IMR-90 (cell line): ENCODE measurements at regions not wholly inside any gene's neighbourhood (a gene's known extent, or its start where the extent isn't known, plus 50 kb on each side); places are given as distances from the start of the nearest gene placed in this dataset.

ENCODE experiments used
- ATAC-seq: fragments of 200-7000 bp; cut with Tn5 transposase; 2 replicates; pipeline ENCODE4 v1.9.1; 2020; ENCODE audit warnings: low read depth, mild to moderate bottlenecking, moderate library complexity
- BruUV-seq: library from RNA; stranded (reverse); fragments of 400-500 nt; replicated peaks from 2 replicates; lab custom pipeline; 2021; lab: Mats Ljungman, UMichigan
- CTCF ChIA-PET: fragments of 300-600 bp; formaldehyde crosslinking; extraction: SDS; loops from one replicate; lab custom pipeline; 2021; ENCODE audit warnings: antibody characterized with exemption; lab: Yijun Ruan, JAX
- POLR2A ChIA-PET: fragments of 300-600 bp; sonication (Branson Sonifier 250); formaldehyde crosslinking; loops from one replicate; lab custom pipeline; 2022; ENCODE audit warnings: antibody characterized with exemption; ENCODE audit not compliant: unreplicated experiment; lab: Charles Lee
- DNase-seq: peaks from one replicate; pipeline ENCODE4 v3.0.0; 2013
- H2AFZ ChIP-seq: replicated peaks from 2 replicates; pipeline ENCODE3; 2013; ENCODE audit warnings: low read length, mild to moderate bottlenecking; ENCODE audit not compliant: poor library complexity
- H2AK5ac ChIP-seq: 2 replicates; pipeline ENCODE4 v1.6.1; 2013; ENCODE audit warnings: low read depth, low read length, inconsistent platforms
- H2AK9ac ChIP-seq: replicated peaks from 2 replicates; pipeline ENCODE3; 2013; ENCODE audit warnings: mild to moderate bottlenecking, low read depth, low read length, moderate library complexity; ENCODE audit not compliant: poor library complexity
- H2BK120ac ChIP-seq: 2 replicates; pipeline ENCODE4 v1.6.1; 2013; ENCODE audit warnings: low read depth, low read length, inconsistent platforms
- H2BK15ac ChIP-seq: 3 replicates; pipeline ENCODE4 v1.6.1; 2013; ENCODE audit warnings: low read depth, low read length, inconsistent platforms
- H2BK20ac ChIP-seq: 2 replicates; pipeline ENCODE4 v1.6.1; 2013; ENCODE audit warnings: low read depth, mild to moderate bottlenecking, inconsistent platforms, low read length, moderate library complexity
- H2BK5ac ChIP-seq: 2 replicates; pipeline ENCODE4 v1.6.1; 2013; ENCODE audit warnings: mild to moderate bottlenecking, low read depth, low read length, inconsistent platforms; ENCODE audit not compliant: poor library complexity, severe bottlenecking
- H3K14ac ChIP-seq: replicated peaks from 2 replicates; pipeline ENCODE4 v1.6.1; 2013; ENCODE audit warnings: low read depth, low read length, inconsistent platforms
- H3K18ac ChIP-seq: 2 replicates; pipeline ENCODE4 v1.6.1; 2013; ENCODE audit warnings: low read depth, low read length, control low read depth
- H3K23ac ChIP-seq: 2 replicates; pipeline ENCODE4 v1.6.1; 2013; ENCODE audit warnings: low read depth, low read length, inconsistent platforms
- H3K27ac ChIP-seq: 2 replicates; pipeline ENCODE4 v1.5.1; 2013; ENCODE audit warnings: mild to moderate bottlenecking, control low read depth, low read length; ENCODE audit not compliant: insufficient read depth
- H3K27me3 ChIP-seq: 2 replicates; pipeline ENCODE4 v1.6.1; 2013; ENCODE audit warnings: low read length; ENCODE audit not compliant: control insufficient read depth, insufficient read depth
- H3K36me3 ChIP-seq: 2 replicates; pipeline ENCODE4 v1.6.1; 2013; ENCODE audit warnings: low read length, mixed read lengths; ENCODE audit not compliant: control insufficient read depth, insufficient read depth
- H3K4ac ChIP-seq: 2 replicates; pipeline ENCODE4 v1.6.1; 2013; ENCODE audit warnings: low read depth, low read length, inconsistent platforms
- H3K4me1 ChIP-seq: 2 replicates; pipeline ENCODE4 v1.6.1; 2013; ENCODE audit warnings: low read length, mixed read lengths; ENCODE audit not compliant: control insufficient read depth, insufficient read depth
- H3K4me2 ChIP-seq: 2 replicates; pipeline ENCODE4 v1.6.1; 2013; ENCODE audit warnings: low read depth, mild to moderate bottlenecking, control low read depth, low read length, moderate library complexity
- H3K4me3 ChIP-seq: 2 replicates; pipeline ENCODE4 v1.5.1; 2013; ENCODE audit warnings: low read depth, mild to moderate bottlenecking, control low read depth, low read length, moderate library complexity; ENCODE audit not compliant: insufficient read depth
- H3K56ac ChIP-seq: 2 replicates; pipeline ENCODE4 v1.6.1; 2013; ENCODE audit warnings: low read length, inconsistent platforms; ENCODE audit not compliant: insufficient read depth; ENCODE audit errors: extremely low read depth
- H3K79me1 ChIP-seq, 2 experiments: 2 replicates each; pipeline ENCODE4 v1.6.1; 2013; ENCODE audit warnings: low read length in 2 of 2, inconsistent platforms in 1 of 2, low read depth in 1 of 2
- H3K9ac ChIP-seq: 2 replicates; pipeline ENCODE4 v1.6.1; 2013; ENCODE audit warnings: low read depth, low read length, control low read depth
- H3K9me1 ChIP-seq: 2 replicates; pipeline ENCODE4 v1.6.1; 2013; ENCODE audit warnings: low read length, inconsistent platforms; ENCODE audit not compliant: insufficient read depth
- H3K9me3 ChIP-seq: 2 replicates; pipeline ENCODE4 v1.6.1; 2013; ENCODE audit warnings: low read length; ENCODE audit not compliant: control insufficient read depth, insufficient read depth
- H4K20me1 ChIP-seq: 2 replicates; pipeline ENCODE4 v1.6.1; 2013; ENCODE audit warnings: low read length, inconsistent platforms; ENCODE audit not compliant: insufficient read depth
- H4K5ac ChIP-seq: 2 replicates; pipeline ENCODE4 v1.6.1; 2013; ENCODE audit warnings: mild to moderate bottlenecking, low read depth, low read length, control low read depth
- H4K8ac ChIP-seq, 2 experiments: 2 replicates each; pipeline ENCODE4 v1.6.1; 2013; ENCODE audit warnings: low read depth in 2 of 2, low read length in 2 of 2, control low read depth in 1 of 2, inconsistent platforms in 1 of 2
- H4K91ac ChIP-seq: 2 replicates; pipeline ENCODE4 v1.6.1; 2013; ENCODE audit warnings: low read depth, low read length, inconsistent platforms; ENCODE audit not compliant: insufficient read depth
- CHD1 ChIP-seq: IDR thresholded peaks from 2 replicates; pipeline ENCODE4 v1.6.1; 2012; ENCODE audit warnings: low read depth, low read length, improper control_type of control experiment
- MAZ ChIP-seq: IDR thresholded peaks from 2 replicates; pipeline ENCODE4 v1.6.1; 2012; ENCODE audit warnings: low read depth, mild to moderate bottlenecking, low read length, improper control_type of control experiment, moderate library complexity, borderline replicate concordance
- POLR2A ChIP-seq: IDR thresholded peaks from 2 replicates; pipeline ENCODE4 v1.6.1; 2012; ENCODE audit warnings: mild to moderate bottlenecking, low read depth, low read length
- RAD21 ChIP-seq: IDR thresholded peaks from 2 replicates; pipeline ENCODE4 v1.6.1; 2012; ENCODE audit warnings: low read length, improper control_type of control experiment
- RCOR1 ChIP-seq: IDR thresholded peaks from 2 replicates; pipeline ENCODE4 v1.6.1; 2012; ENCODE audit warnings: mild to moderate bottlenecking, low read length, improper control_type of control experiment; ENCODE audit not compliant: insufficient replicate concordance
- WGBS, 2 experiments: methylation state at CpG; one replicate each; pipeline versions ENCODE4 v1.1.5 to v1.1.7; 2013; ENCODE audit warnings: missing lambda C conversion rate in 2 of 2; ENCODE audit not compliant: insufficient read length in 1 of 2; ENCODE audit errors: extremely low coverage in 2 of 2; 5-methylcytosine and 5-hydroxymethylcytosine counted together
- dilution Hi-C: fragments of 300-500 bp; cut with HindIII; formaldehyde crosslinking; loops from one replicate; pipeline ENCODE4 v1.14.3; 2018; ENCODE audit warnings: low sequenced_read_pairs; ENCODE audit not compliant: unreplicated experiment
- in situ Hi-C: fragments of 300-500 bp; cut with MboI; formaldehyde crosslinking; loops from 3 replicates; pipeline ENCODE4 v1.14.3; 2019; ENCODE audit warnings: low sequenced_read_pairs, inconsistent platforms, mixed read lengths
- intact Hi-C: fragments of 100-400 bp; cut with micrococcal nuclease; formaldehyde crosslinking; loops from 2 replicates; pipeline ENCODE4 v1.10.0; 2022
- TF ChIP-seq, protein P1 (sequence below): conservative IDR thresholded peaks from 2 replicates; pipeline ENCODE4 v1.5.1; 2012; ENCODE audit warnings: mild to moderate bottlenecking, low read depth, low read length, improper control_type of control experiment

DNA sequence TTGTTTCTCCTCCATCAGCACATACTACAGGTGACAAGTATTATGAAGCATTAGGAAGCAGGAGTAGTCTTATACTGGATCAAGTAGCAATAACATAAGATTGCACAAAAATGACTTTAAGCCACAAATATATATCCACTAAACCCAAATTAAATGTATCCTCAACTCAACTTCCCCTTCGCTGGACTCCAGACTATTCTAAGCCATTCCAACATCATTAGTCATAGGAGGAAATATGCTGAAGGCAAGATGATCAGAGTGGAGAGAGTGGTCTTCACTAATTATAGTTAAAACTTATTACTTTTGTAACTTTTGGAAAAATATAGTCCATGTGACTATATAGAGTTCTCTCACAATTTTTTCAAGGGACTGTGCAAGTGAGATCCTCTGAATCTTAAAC is 390.7 kb upstream of the ZP4 start:
- no peak for DNase-seq
- no peak overlapping the region for H3K9ac ChIP-seq
- H3K79me1 ChIP-seq: no peaks in the 10 kb centered on the region
- H4K20me1 ChIP-seq: no peaks in the 10 kb centered on the region
- intact Hi-C loops: no loop called here
- H3K14ac ChIP-seq: no peak overlapping the region
- H2BK15ac ChIP-seq: no peak overlapping the region
- WGBS, 2 experiments: no CpG with 5 or more reads among the region's 1 CpG
- no peak for ATAC-seq
- no peaks in the 10 kb centered on the region for H3K4me1 ChIP-seq
- no peak overlapping the region for H3K23ac ChIP-seq
- no peak overlapping the region for H2AK9ac ChIP-seq
- ChIA-PET CTCF (no interaction called here), POLR2A (no interaction called here)
- no peak overlapping the region for H3K4me3 ChIP-seq
- in situ Hi-C loops: no loop called here
- H3K4me2 ChIP-seq: no peak overlapping the region
- H3K9me3 ChIP-seq: peaks cover 10% of the 10 kb centered on the region; the same call in 1 of the 2 replicates
- no peak overlapping the region for H3K56ac ChIP-seq
- H2BK20ac ChIP-seq: no peak overlapping the region
- H3K18ac ChIP-seq: no peak overlapping the region
- H2BK120ac ChIP-seq: no peak overlapping the region
- dilution Hi-C loops: no loop called here
- no peaks in the 10 kb centered on the region for H3K9me1 ChIP-seq
- no peak overlapping the region for H2AK5ac ChIP-seq
- no peak overlapping the region for H4K5ac ChIP-seq
- no peak overlapping the region for H2BK5ac ChIP-seq
- no peak overlapping the region for H3K4ac ChIP-seq
- no peak overlapping the region for H4K8ac ChIP-seq
- TF ChIP-seq MAZ (no peak), RCOR1 (no peak), RAD21 (no peak), CHD1 (no peak), POLR2A (no peak)
- TF ChIP-seq, protein P1, sequence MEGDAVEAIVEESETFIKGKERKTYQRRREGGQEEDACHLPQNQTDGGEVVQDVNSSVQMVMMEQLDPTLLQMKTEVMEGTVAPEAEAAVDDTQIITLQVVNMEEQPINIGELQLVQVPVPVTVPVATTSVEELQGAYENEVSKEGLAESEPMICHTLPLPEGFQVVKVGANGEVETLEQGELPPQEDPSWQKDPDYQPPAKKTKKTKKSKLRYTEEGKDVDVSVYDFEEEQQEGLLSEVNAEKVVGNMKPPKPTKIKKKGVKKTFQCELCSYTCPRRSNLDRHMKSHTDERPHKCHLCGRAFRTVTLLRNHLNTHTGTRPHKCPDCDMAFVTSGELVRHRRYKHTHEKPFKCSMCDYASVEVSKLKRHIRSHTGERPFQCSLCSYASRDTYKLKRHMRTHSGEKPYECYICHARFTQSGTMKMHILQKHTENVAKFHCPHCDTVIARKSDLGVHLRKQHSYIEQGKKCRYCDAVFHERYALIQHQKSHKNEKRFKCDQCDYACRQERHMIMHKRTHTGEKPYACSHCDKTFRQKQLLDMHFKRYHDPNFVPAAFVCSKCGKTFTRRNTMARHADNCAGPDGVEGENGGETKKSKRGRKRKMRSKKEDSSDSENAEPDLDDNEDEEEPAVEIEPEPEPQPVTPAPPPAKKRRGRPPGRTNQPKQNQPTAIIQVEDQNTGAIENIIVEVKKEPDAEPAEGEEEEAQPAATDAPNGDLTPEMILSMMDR: no peak
- no TSS peak for BruUV-seq
- H2AFZ ChIP-seq: no peak overlapping the region
- H4K91ac ChIP-seq: no peak overlapping the region
- H3K27me3 ChIP-seq: no peaks in the 10 kb centered on the region
- H3K36me3 ChIP-seq: no peaks in the 10 kb centered on the region
- no peak overlapping the region for H3K27ac ChIP-seq
